CD14-positive monocyte (primary cell): ENCODE measurements at regions not wholly inside any gene's neighbourhood (a gene's known extent, or its start where the extent isn't known, plus 50 kb on each side); places are given as distances from the start of the nearest gene placed in this dataset.

Source experiments
- DNase-seq, 3 donors: peaks; one replicate each; pipeline ENCODE4 v3.0.0-alpha.2; 2011 to 2022
- H2AFZ ChIP-seq: 2 replicates; pipeline ENCODE4 v1.6.0; 2012; ENCODE audit warnings: mild to moderate bottlenecking, low read depth, low read length, inconsistent platforms; ENCODE audit not compliant: insufficient read depth, poor library complexity, severe bottlenecking
- H3K27ac ChIP-seq, 2 donors: 1 replicate in 1 of 2; 2 replicates in 1 of 2; pipeline ENCODE4 v1.5.1; 2012 to 2013; ENCODE audit warnings: low read length in 2 of 2, control low read depth in 1 of 2, inconsistent platforms in 1 of 2, low read depth in 1 of 2, mild to moderate bottlenecking in 1 of 2
- H3K27me3 ChIP-seq, 2 donors: one replicate each; pipeline versions ENCODE4 v1.6.0 to v1.6.1; 2011 to 2013; ENCODE audit warnings: low read length in 2 of 2; ENCODE audit not compliant: control insufficient read depth in 2 of 2, insufficient read depth in 2 of 2
- H3K36me3 ChIP-seq, 2 donors: replicated peaks in 1 of 2; 1 replicate in 1 of 2; 2 replicates in 1 of 2; pipeline versions ENCODE4 v1.5.1 to v1.6.1; 2012 to 2013; ENCODE audit warnings: low read length in 2 of 2, control low read depth in 1 of 2, inconsistent platforms in 1 of 2, mild to moderate bottlenecking in 1 of 2; ENCODE audit not compliant: insufficient read depth in 2 of 2, control insufficient read depth in 1 of 2
- H3K4me1 ChIP-seq, 2 donors: 1 replicate in 1 of 2; 2 replicates in 1 of 2; pipeline versions ENCODE4 v1.5.1 to v1.6.1; 2012 to 2013; ENCODE audit warnings: low read length in 2 of 2, control low read depth in 1 of 2, inconsistent platforms in 1 of 2, mild to moderate bottlenecking in 1 of 2, moderate library complexity in 1 of 2; ENCODE audit not compliant: insufficient read depth in 2 of 2, control insufficient read depth in 1 of 2
- H3K4me2 ChIP-seq: replicated peaks from 2 replicates; pipeline ENCODE3; 2012; ENCODE audit warnings: low read length, moderate library complexity, mild to moderate bottlenecking; ENCODE audit not compliant: poor library complexity, severe bottlenecking; ENCODE audit errors: extremely low read depth
- H3K4me3 ChIP-seq, 3 experiments: fragments of 200-600 bp in 1 of 3; sonication (generic) in 1 of 3; replicated peaks in 1 of 3; 1 replicate in 2 of 3; 2 replicates in 1 of 3; pipeline ENCODE4 v1.5.1; 2011 to 2013; ENCODE audit warnings: low read length in 3 of 3, mild to moderate bottlenecking in 3 of 3, control low read depth in 2 of 3, low read depth in 2 of 3, inconsistent platforms in 1 of 3, moderate library complexity in 1 of 3
- H3K79me2 ChIP-seq: 2 replicates; pipeline ENCODE4 v1.6.0; 2012; ENCODE audit warnings: mild to moderate bottlenecking, control low read depth, inconsistent platforms, low read length, moderate library complexity; ENCODE audit not compliant: insufficient read depth
- H3K9ac ChIP-seq: 2 replicates; pipeline ENCODE4 v1.6.0; 2017; ENCODE audit warnings: low read length, mild to moderate bottlenecking; ENCODE audit not compliant: insufficient read depth, poor library complexity, severe bottlenecking
- H3K9me3 ChIP-seq, 2 donors: replicated peaks in 1 of 2; 1 replicate in 1 of 2; 2 replicates in 1 of 2; pipeline versions ENCODE4 v1.5.1 to v1.6.1; 2012 to 2013; ENCODE audit warnings: low read length in 2 of 2, control low read depth in 1 of 2; ENCODE audit not compliant: control insufficient read depth in 1 of 2, insufficient read depth in 1 of 2
- H4K20me1 ChIP-seq: 2 replicates; pipeline ENCODE4 v1.6.0; 2012; ENCODE audit warnings: mild to moderate bottlenecking, low read length, control low read depth, moderate library complexity; ENCODE audit not compliant: insufficient read depth
- H3K27ac Mint-ChIP-seq, 7 donors: one replicate each; pipeline ENCODE4 v1.8.0; 2020; ENCODE audit warnings: mild to moderate bottlenecking in 7 of 7, mixed read lengths in 7 of 7, moderate library complexity in 6 of 7, inconsistent platforms in 2 of 7
- H3K27me3 Mint-ChIP-seq, 3 donors: one replicate each; pipeline ENCODE4 v1.8.0; 2021 to 2022; ENCODE audit warnings: low read depth in 3 of 3, mild to moderate bottlenecking in 3 of 3, mixed read lengths in 3 of 3, moderate library complexity in 3 of 3, inconsistent platforms in 1 of 3
- H3K36me3 Mint-ChIP-seq, 2 donors: one replicate each; pipeline ENCODE4 v1.8.0; 2020; ENCODE audit warnings: mixed read lengths in 2 of 2, inconsistent platforms in 1 of 2, mild to moderate bottlenecking in 1 of 2
- H3K4me1 Mint-ChIP-seq: one replicate; pipeline ENCODE4 v1.8.0; 2020; ENCODE audit warnings: mild to moderate bottlenecking, mixed read lengths
- H3K4me3 Mint-ChIP-seq, 2 donors: one replicate each; pipeline ENCODE4 v1.8.0; 2020; ENCODE audit warnings: mild to moderate bottlenecking in 2 of 2, mixed read lengths in 2 of 2, moderate library complexity in 1 of 2
- H3K9me3 Mint-ChIP-seq, 7 donors: one replicate each; pipeline ENCODE4 v1.8.0; 2020 to 2022; ENCODE audit warnings: mixed read lengths in 7 of 7, mild to moderate bottlenecking in 6 of 7, moderate library complexity in 6 of 7, inconsistent platforms in 2 of 7
- WGBS: methylation state at CpG from one replicate; pipeline ENCODE4 v1.1.5; 2013; ENCODE audit warnings: missing lambda C conversion rate; ENCODE audit not compliant: insufficient coverage; 5-methylcytosine and 5-hydroxymethylcytosine counted together
- intact Hi-C, 2 donors: fragments of 100-400 bp; cut with micrococcal nuclease; formaldehyde crosslinking; loops; one replicate each; pipeline versions ENCODE4 v1.15.0 to v1.15.1; 2023
- TF ChIP-seq, protein P1 (sequence below): fragments of 200-600 bp; IDR thresholded peaks from one replicate; pipeline ENCODE4 v1.8.0; 2022; ENCODE audit warnings: antibody characterized with exemption, mild to moderate bottlenecking

DNA sequence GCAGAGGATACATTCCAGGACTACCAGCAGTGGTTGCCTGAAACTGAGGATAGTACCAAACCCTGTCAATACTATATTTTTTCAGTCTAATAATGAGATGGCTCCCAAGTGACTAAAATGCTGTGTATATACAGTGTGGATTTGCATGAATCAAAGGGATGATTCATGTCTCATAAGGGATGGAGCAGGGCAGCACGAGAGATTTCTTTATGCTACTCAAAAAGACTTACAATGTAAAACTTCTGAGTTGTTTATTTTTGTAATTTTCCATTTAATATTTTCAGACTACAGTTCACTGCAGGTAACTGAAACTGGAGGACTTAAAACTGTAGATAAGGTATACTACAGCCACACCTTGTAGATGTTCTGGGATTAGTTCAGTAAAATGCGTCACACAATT is 674.7 kb upstream of the SALL1 start:
- H3K9me3 Mint-ChIP-seq: no peaks in the 10 kb centered on the region
- no peaks in the 10 kb centered on the region for H3K9me3 ChIP-seq
- no peak overlapping the region for H3K4me2 ChIP-seq
- no peak overlapping the region for H3K27ac ChIP-seq
- no peak overlapping the region for H2AFZ ChIP-seq
- intact Hi-C loops: no loop called here
- TF ChIP-seq, protein P1, sequence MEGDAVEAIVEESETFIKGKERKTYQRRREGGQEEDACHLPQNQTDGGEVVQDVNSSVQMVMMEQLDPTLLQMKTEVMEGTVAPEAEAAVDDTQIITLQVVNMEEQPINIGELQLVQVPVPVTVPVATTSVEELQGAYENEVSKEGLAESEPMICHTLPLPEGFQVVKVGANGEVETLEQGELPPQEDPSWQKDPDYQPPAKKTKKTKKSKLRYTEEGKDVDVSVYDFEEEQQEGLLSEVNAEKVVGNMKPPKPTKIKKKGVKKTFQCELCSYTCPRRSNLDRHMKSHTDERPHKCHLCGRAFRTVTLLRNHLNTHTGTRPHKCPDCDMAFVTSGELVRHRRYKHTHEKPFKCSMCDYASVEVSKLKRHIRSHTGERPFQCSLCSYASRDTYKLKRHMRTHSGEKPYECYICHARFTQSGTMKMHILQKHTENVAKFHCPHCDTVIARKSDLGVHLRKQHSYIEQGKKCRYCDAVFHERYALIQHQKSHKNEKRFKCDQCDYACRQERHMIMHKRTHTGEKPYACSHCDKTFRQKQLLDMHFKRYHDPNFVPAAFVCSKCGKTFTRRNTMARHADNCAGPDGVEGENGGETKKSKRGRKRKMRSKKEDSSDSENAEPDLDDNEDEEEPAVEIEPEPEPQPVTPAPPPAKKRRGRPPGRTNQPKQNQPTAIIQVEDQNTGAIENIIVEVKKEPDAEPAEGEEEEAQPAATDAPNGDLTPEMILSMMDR: no peak
- H3K36me3 ChIP-seq: no peaks in the 10 kb centered on the region
- no peaks in the 10 kb centered on the region for H3K36me3 Mint-ChIP-seq
- H3K4me1 ChIP-seq: no peaks in the 10 kb centered on the region
- DNase-seq: no peak
- no peaks in the 10 kb centered on the region for H3K27me3 Mint-ChIP-seq
- H3K4me1 Mint-ChIP-seq: no peaks in the 10 kb centered on the region
- H3K27me3 ChIP-seq: no peaks in the 10 kb centered on the region
- H3K27ac Mint-ChIP-seq: no peak overlapping the region
- no peaks in the 10 kb centered on the region for H3K79me2 ChIP-seq
- no peak overlapping the region for H3K9ac ChIP-seq
- no CpG with 5 or more reads among the region's 2 CpGs for WGBS
- H3K4me3 ChIP-seq: no peak overlapping the region
- H3K4me3 Mint-ChIP-seq: no peak overlapping the region
- no peaks in the 10 kb centered on the region for H4K20me1 ChIP-seq

DNA sequence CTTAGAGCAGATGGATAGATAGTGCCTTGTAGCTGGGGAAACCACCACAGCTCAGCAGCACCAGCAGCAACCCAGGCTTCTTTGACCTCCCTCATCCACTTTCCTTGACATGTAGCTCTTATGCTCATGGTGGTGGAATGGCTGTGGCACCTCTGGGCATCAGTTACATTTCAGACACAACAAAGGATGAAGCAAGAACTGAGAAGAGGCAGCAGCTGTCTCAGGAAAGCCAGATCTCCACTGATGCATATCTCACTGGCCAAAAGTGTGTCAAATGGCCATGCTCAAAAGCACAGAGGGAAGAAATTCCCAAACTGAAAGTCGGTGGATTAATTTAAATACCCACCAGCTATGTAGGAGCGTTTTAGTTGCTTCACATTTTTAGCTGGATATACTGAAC is 671.4 kb upstream of the SALL1 start:
- Mint-ChIP-seq H3K27ac (no peak overlapping the region), H3K27me3 (no peaks in the 10 kb centered on the region), H3K9me3 (peaks cover 0 to 5% (median 0%) of the 10 kb centered on the region in 7 donors), H3K4me3 (no peak overlapping the region), H3K4me1 (no peaks in the 10 kb centered on the region), H3K36me3 (no peaks in the 10 kb centered on the region)
- H4K20me1 ChIP-seq: no peaks in the 10 kb centered on the region
- no peak overlapping the region for H3K9ac ChIP-seq
- H3K27ac ChIP-seq: no peak overlapping the region
- intact Hi-C loops: no loop called here
- WGBS: no CpG with 5 or more reads among the region's 2 CpGs
- no peaks in the 10 kb centered on the region for H3K9me3 ChIP-seq
- no peaks in the 10 kb centered on the region for H3K36me3 ChIP-seq
- H3K27me3 ChIP-seq: no peaks in the 10 kb centered on the region
- no peak overlapping the region for H2AFZ ChIP-seq
- H3K4me1 ChIP-seq: no peaks in the 10 kb centered on the region
- no peak overlapping the region for H3K4me2 ChIP-seq
- no peaks in the 10 kb centered on the region for H3K79me2 ChIP-seq
- no peak for DNase-seq
- H3K4me3 ChIP-seq: no peak overlapping the region
- TF ChIP-seq, protein P1: no peak
